B cell (primary cell): ENCODE measurements at regions not wholly inside any gene's neighbourhood (a gene's known extent, or its start where the extent isn't known, plus 50 kb on each side); places are given as distances from the start of the nearest gene placed in this dataset.

Experiments
- ATAC-seq: fragments of 200-7000 bp; cut with Tn5 transposase; one replicate; pipeline ENCODE4 v1.10.0; 2021; ENCODE audit warnings: low read depth, mild to moderate bottlenecking, moderate number of reproducible peaks, moderate library complexity
- CTCF ChIA-PET: fragments of 350-600 bp; sonication (Branson Sonifier 250); formaldehyde crosslinking; loops from one replicate; lab custom pipeline; 2021; ENCODE audit warnings: antibody characterized with exemption, inconsistent platforms; lab: Charles Lee
- POLR2A ChIA-PET: fragments of 350-600 bp; sonication (Branson Sonifier 250); formaldehyde crosslinking; loops from one replicate; lab custom pipeline; 2021; ENCODE audit warnings: antibody characterized with exemption; lab: Charles Lee
- DNase-seq: peaks from one replicate; pipeline ENCODE4 v3.0.0; 2013
- H2AFZ ChIP-seq: 2 replicates; pipeline ENCODE4 v1.6.1; 2012; ENCODE audit warnings: mild to moderate bottlenecking, low read depth, low read length; ENCODE audit not compliant: insufficient read depth, poor library complexity, severe bottlenecking
- H3K27ac ChIP-seq, 2 donors: 1 replicate in 1 of 2; 2 replicates in 1 of 2; pipeline ENCODE4 v1.5.1; 2012 to 2013; ENCODE audit warnings: low read length in 2 of 2, mild to moderate bottlenecking in 2 of 2, moderate library complexity in 1 of 2
- H3K27me3 ChIP-seq, 4 experiments: fragments of 200-600 bp in 1 of 4; sonication (generic) in 1 of 4; replicated peaks in 1 of 4; 1 replicate in 2 of 4; 2 replicates in 2 of 4; pipeline versions ENCODE4 v1.6.1 to v1.7.0; 2013 to 2016; ENCODE audit warnings: low read length in 3 of 4, mild to moderate bottlenecking in 2 of 4, mixed read lengths in 1 of 4, moderate library complexity in 1 of 4; ENCODE audit not compliant: insufficient read depth in 4 of 4, control insufficient read depth in 3 of 4; ENCODE audit errors: control extremely low read depth in 1 of 4
- H3K36me3 ChIP-seq, 2 experiments: replicated peaks in 1 of 2; 1 replicate in 1 of 2; 2 replicates in 1 of 2; pipeline versions ENCODE4 v1.6.1 to v1.7.1; 2013; ENCODE audit warnings: low read length in 1 of 2; ENCODE audit not compliant: insufficient read depth in 2 of 2, control insufficient read depth in 1 of 2; ENCODE audit errors: control extremely low read depth in 1 of 2, extremely low read depth in 1 of 2
- H3K4me1 ChIP-seq, 2 donors: fragments of 200-600 bp in 1 of 2; sonication (generic) in 1 of 2; 1 replicate in 1 of 2; 2 replicates in 1 of 2; pipeline versions ENCODE4 v1.5.1 to v1.6.1; 2013 to 2017; ENCODE audit warnings: low read length in 2 of 2; ENCODE audit not compliant: control insufficient read depth in 2 of 2, insufficient read depth in 2 of 2
- H3K4me2 ChIP-seq: replicated peaks from 2 replicates; pipeline ENCODE3; 2012; ENCODE audit warnings: mild to moderate bottlenecking, low read depth, low read length; ENCODE audit not compliant: poor library complexity, severe bottlenecking
- H3K4me3 ChIP-seq, 5 experiments: fragments of 200-600 bp in 1 of 5; sonication (generic) in 1 of 5; 1 replicate in 3 of 5; 2 replicates in 2 of 5; pipeline versions ENCODE4 v1.5.1 to v1.7.0; 2011 to 2016; ENCODE audit warnings: low read length in 4 of 5, mild to moderate bottlenecking in 4 of 5, low read depth in 2 of 5, control low read depth in 1 of 5, moderate library complexity in 1 of 5; ENCODE audit not compliant: insufficient read depth in 1 of 5; ENCODE audit errors: control extremely low read depth in 1 of 5, extremely low read depth in 1 of 5
- H3K79me2 ChIP-seq: fragments of 200-600 bp; sonication (generic); one replicate; pipeline ENCODE4 v1.6.0; 2016; ENCODE audit warnings: low read length; ENCODE audit not compliant: control insufficient read depth, insufficient read depth
- H3K9ac ChIP-seq: fragments of 200-600 bp; sonication (generic); 2 replicates; pipeline ENCODE4 v1.6.1; 2017; ENCODE audit warnings: mild to moderate bottlenecking, low read length, moderate library complexity
- H3K9me3 ChIP-seq, 3 donors: one replicate each; pipeline versions ENCODE4 v1.6.1 to v1.7.1; 2013; ENCODE audit warnings: low read length in 2 of 3; ENCODE audit not compliant: control insufficient read depth in 2 of 3, insufficient read depth in 1 of 3; ENCODE audit errors: control extremely low read depth in 1 of 3
- H4K20me1 ChIP-seq: 2 replicates; pipeline ENCODE4 v1.6.0; 2012; ENCODE audit warnings: mild to moderate bottlenecking, low read length; ENCODE audit not compliant: insufficient read depth, control insufficient read depth, poor library complexity, severe bottlenecking
- H3K27ac Mint-ChIP-seq: one replicate; pipeline ENCODE4 v1.8.0; 2021; ENCODE audit warnings: mixed read lengths
- H3K27me3 Mint-ChIP-seq: one replicate; pipeline ENCODE4 v1.8.0; 2021; ENCODE audit warnings: mixed read lengths
- H3K4me1 Mint-ChIP-seq: one replicate; pipeline ENCODE4 v1.8.0; 2021; ENCODE audit warnings: mixed read lengths
- H3K4me3 Mint-ChIP-seq: one replicate; pipeline ENCODE4 v1.8.0; 2021; ENCODE audit warnings: mixed read lengths
- H3K9me3 Mint-ChIP-seq: one replicate; pipeline ENCODE4 v1.8.0; 2022; ENCODE audit warnings: mixed read lengths; ENCODE audit not compliant: insufficient read depth
- CTCF ChIP-seq: fragments of 200-600 bp; IDR thresholded peaks from one replicate; pipeline ENCODE4 v1.8.0; 2022; ENCODE audit warnings: antibody characterized with exemption, mild to moderate bottlenecking
- EZH2 ChIP-seq: IDR thresholded peaks from 2 replicates; pipeline ENCODE4 v1.6.1; 2012; ENCODE audit warnings: borderline replicate concordance, low read depth, mild to moderate bottlenecking, moderate library complexity, low read length; ENCODE audit not compliant: insufficient read depth, poor library complexity, severe bottlenecking
- WGBS: methylation state at CpG from one replicate; pipeline ENCODE4 v1.1.5; 2013; ENCODE audit warnings: missing lambda C conversion rate; ENCODE audit not compliant: insufficient coverage; 5-methylcytosine and 5-hydroxymethylcytosine counted together
- intact Hi-C: fragments of 100-400 bp; cut with micrococcal nuclease; formaldehyde crosslinking; loops from one replicate; pipeline ENCODE4 v1.10.0; 2022

GRCh38 chr7:36029311-36029710, 123.7 kb upstream of the EEPD1 start:
- DNase-seq (no peak), ATAC-seq (no peak)
- Histone ChIP-seq H3K79me2 (no peaks in the 10 kb centered on the region), H3K27me3 (peaks cover 0 to 4% (median 0%) of the 10 kb centered on the region in 4 experiments), H3K4me2 (no peak overlapping the region), H3K36me3 (no peaks in the 10 kb centered on the region), H4K20me1 (no peaks in the 10 kb centered on the region), H3K27ac (no peak overlapping the region), H2AFZ (no peak overlapping the region), H3K4me3 (no peak overlapping the region), H3K9ac (no peak overlapping the region), H3K4me1 (no peaks in the 10 kb centered on the region), H3K9me3 (no peaks in the 10 kb centered on the region)
- 76% methylated on average over 3 of the region's 4 CpGs for WGBS
- ChIA-PET POLR2A (no interaction called here), CTCF (no interaction called here)
- Mint-ChIP-seq H3K27me3 (peaks cover 48% of the 10 kb centered on the region), H3K4me3 (no peak overlapping the region), H3K9me3 (no peaks in the 10 kb centered on the region), H3K27ac (no peak overlapping the region), H3K4me1 (no peaks in the 10 kb centered on the region)
- TF ChIP-seq EZH2 (no peak), CTCF (no peak)
- intact Hi-C loops: no loop called here

- CTCF ChIA-PET: no interaction called here
- no peak overlapping the region for H3K9ac ChIP-seq
- no peak overlapping the region for H3K4me3 ChIP-seq
- H2AFZ ChIP-seq: no peak overlapping the region
- H3K27ac Mint-ChIP-seq: no peak overlapping the region
- H3K4me1 Mint-ChIP-seq: no peaks in the 10 kb centered on the region
- TF ChIP-seq CTCF (no peak), EZH2 (no peak)
- ATAC-seq: no peak
- H3K4me3 Mint-ChIP-seq: no peak overlapping the region
- H3K9me3 ChIP-seq: no peaks in the 10 kb centered on the region
- POLR2A ChIA-PET: no interaction called here
- no peak overlapping the region for H3K27ac ChIP-seq
- WGBS: 100% methylated on average over 1 of the region's 3 CpGs
- no peak overlapping the region for H3K4me2 ChIP-seq
- intact Hi-C loops: no loop called here
- H3K27me3 Mint-ChIP-seq: peaks cover 49% of the 10 kb centered on the region
- no peaks in the 10 kb centered on the region for H3K36me3 ChIP-seq
- peaks cover 0 to 6% (median 0%) of the 10 kb centered on the region in 4 experiments for H3K27me3 ChIP-seq
- H3K79me2 ChIP-seq: no peaks in the 10 kb centered on the region
- no peaks in the 10 kb centered on the region for H3K4me1 ChIP-seq
- H3K9me3 Mint-ChIP-seq: no peaks in the 10 kb centered on the region
- no peak for DNase-seq
- H4K20me1 ChIP-seq: no peaks in the 10 kb centered on the region
Measured at GRCh38 chr7:36029853-36030515, 123.1 kb upstream of the EEPD1 start.
